HepG2 (cell line): ENCODE measurements at regions not wholly inside any gene's neighbourhood (a gene's known extent, or its start where the extent isn't known, plus 50 kb on each side); places are given as distances from the start of the nearest gene placed in this dataset.

Experiments
- ATAC-seq: fragments of 200-7000 bp; cut with Tn5 transposase; 3 replicates; pipeline ENCODE4 v1.9.1; 2020; ENCODE audit warnings: mild to moderate bottlenecking, moderate library complexity
- BruUV-seq: library from RNA; stranded (reverse); fragments of 400-500 nt; replicated peaks from 2 replicates; lab custom pipeline; 2021; lab: Mats Ljungman, UMichigan
- CTCF ChIA-PET: fragments of 300-600 bp; formaldehyde crosslinking; extraction: SDS; loops from one replicate; lab custom pipeline; 2021; ENCODE audit warnings: low total read pairs, inconsistent platforms, low intra/inter-chr PET ratio; lab: Yijun Ruan, JAX
- POLR2A ChIA-PET: fragments of 350-600 bp; sonication (Branson Sonifier 250); formaldehyde crosslinking; loops from one replicate; lab custom pipeline; 2020; ENCODE audit warnings: antibody characterized with exemption, inconsistent platforms; lab: Yijun Ruan, JAX
- DNase-seq: peaks from one replicate; pipeline ENCODE4 v3.0.0-alpha.2; 2015; ENCODE audit warnings: low spot score
- FAIRE-seq: peaks from 3 replicates; lab custom pipeline; 2011; peaks lifted over from hg19 to GRCh38; lab: Jason Lieb, UNC
- H2AFZ ChIP-seq: one replicate; pipeline ENCODE4 v1.6.1; 2011; ENCODE audit warnings: low read length, inconsistent platforms
- H3K27ac ChIP-seq: fragments of 300-600 bp; 3 replicates; pipeline ENCODE4 v1.8.0; 2011; ENCODE audit warnings: mixed run types, mild to moderate bottlenecking, mixed read lengths, low read length, inconsistent platforms; ENCODE audit not compliant: insufficient read depth; ENCODE audit errors: extremely low read length
- H3K27me3 ChIP-seq, 2 experiments: fragments of 200-600 bp in 1 of 2; 2 replicates in 1 of 2; 3 replicates in 1 of 2; pipeline versions ENCODE4 v1.6.0 to v1.8.0; 2011; ENCODE audit warnings: low read length in 2 of 2, mild to moderate bottlenecking in 2 of 2, moderate library complexity in 2 of 2, inconsistent platforms in 1 of 2; ENCODE audit not compliant: insufficient read depth in 2 of 2, control insufficient read depth in 1 of 2
- H3K36me3 ChIP-seq, 2 experiments: fragments of 200-600 bp in 1 of 2; replicated peaks in 1 of 2; 2 replicates in 1 of 2; 3 replicates in 1 of 2; pipeline versions ENCODE4 v1.5.1 to v1.8.0; 2011; ENCODE audit warnings: low read length in 2 of 2, inconsistent platforms in 1 of 2; ENCODE audit not compliant: insufficient read depth in 2 of 2, control insufficient read depth in 1 of 2
- H3K4me1 ChIP-seq: 2 replicates; pipeline ENCODE4 v1.5.1; 2012; ENCODE audit warnings: low read length, inconsistent platforms; ENCODE audit not compliant: insufficient read depth
- H3K4me2 ChIP-seq: 2 replicates; pipeline ENCODE4 v1.6.0; 2011; ENCODE audit warnings: low read depth, low read length, inconsistent platforms
- H3K4me3 ChIP-seq, 3 experiments: fragments of 200-600 bp in 1 of 3; sonication (generic), shearing (Covaris generic) in 1 of 3; replicated peaks in 1 of 3; 2 replicates each; pipeline ENCODE4 v1.5.1; 2011 to 2016; ENCODE audit warnings: low read length in 3 of 3, inconsistent platforms in 2 of 3, low read depth in 2 of 3, mild to moderate bottlenecking in 2 of 3, control low read depth in 1 of 3, mixed read lengths in 1 of 3; ENCODE audit not compliant: insufficient read depth in 1 of 3
- H3K79me2 ChIP-seq: one replicate; pipeline ENCODE4 v1.6.1; 2011; ENCODE audit warnings: low read length, inconsistent platforms; ENCODE audit not compliant: insufficient read depth
- H3K9ac ChIP-seq: 2 replicates; pipeline ENCODE4 v1.6.0; 2011; ENCODE audit warnings: mild to moderate bottlenecking, low read depth, low read length, inconsistent platforms; ENCODE audit not compliant: insufficient read depth
- H3K9me3 ChIP-seq: 2 replicates; pipeline ENCODE4 v1.5.1; 2012; ENCODE audit warnings: mild to moderate bottlenecking, low read length
- H4K20me1 ChIP-seq: 2 replicates; pipeline ENCODE4 v1.6.0; 2011; ENCODE audit warnings: inconsistent platforms, mild to moderate bottlenecking, low read length, moderate library complexity; ENCODE audit not compliant: insufficient read depth
- MTF2 ChIP-seq: sonication (generic); formaldehyde crosslinking; IDR thresholded peaks from 2 replicates; pipeline ENCODE4 v1.5.0; 2020; ENCODE audit warnings: missing genetic modification reagents, borderline replicate concordance
- NFYC ChIP-seq: IDR thresholded peaks from 2 replicates; pipeline ENCODE4 v1.6.1; 2016; ENCODE audit warnings: missing genetic modification reagents, missing compliant biosample characterization
- POLR2AphosphoS5 ChIP-seq: IDR thresholded peaks from 2 replicates; pipeline ENCODE4 v1.6.1; 2012; ENCODE audit warnings: low read depth, low read length
- RORA ChIP-seq: sonication (generic); formaldehyde crosslinking; IDR thresholded peaks from 2 replicates; pipeline ENCODE4 v1.5.0; 2020; ENCODE audit warnings: mild to moderate bottlenecking, missing genetic modification reagents, moderate library complexity
- ZNF432 ChIP-seq: sonication (generic); formaldehyde crosslinking; IDR thresholded peaks from 2 replicates; pipeline ENCODE4 v1.5.0; 2020; ENCODE audit warnings: missing genetic modification reagents, mild to moderate bottlenecking, borderline replicate concordance
- WGBS: methylation state at CpG from one replicate; pipeline ENCODE4 v1.1.6; 2017; ENCODE audit warnings: low lambda C conversion rate; 5-methylcytosine and 5-hydroxymethylcytosine counted together
- in situ Hi-C: cut with HindIII; loops from 2 replicates; pipeline ENCODE4 v1.10.0; 2017; ENCODE audit warnings: low pct_unique_long_range_greater_than_20kb; ENCODE audit not compliant: extremely low pct_ligation_motif_present
- intact Hi-C: fragments of 100-400 bp; cut with micrococcal nuclease; formaldehyde crosslinking; loops from one replicate; pipeline ENCODE4 v1.10.0; 2022; ENCODE audit not compliant: unreplicated experiment
- TF ChIP-seq, protein P1 (sequence below): sonication (generic); formaldehyde crosslinking; IDR thresholded peaks from 2 replicates; pipeline ENCODE4 v1.8.0; 2022; ENCODE audit warnings: missing genetic modification reagents, mild to moderate bottlenecking, inconsistent platforms, borderline replicate concordance
- TF ChIP-seq, protein P2 (sequence below): IDR thresholded peaks from 2 replicates; pipeline ENCODE4 v1.6.1; 2016
- TF ChIP-seq, protein P3 (sequence below): IDR thresholded peaks from 2 replicates; pipeline ENCODE4 v1.4.0; 2020; ENCODE audit warnings: mild to moderate bottlenecking, missing genetic modification reagents

DNA sequence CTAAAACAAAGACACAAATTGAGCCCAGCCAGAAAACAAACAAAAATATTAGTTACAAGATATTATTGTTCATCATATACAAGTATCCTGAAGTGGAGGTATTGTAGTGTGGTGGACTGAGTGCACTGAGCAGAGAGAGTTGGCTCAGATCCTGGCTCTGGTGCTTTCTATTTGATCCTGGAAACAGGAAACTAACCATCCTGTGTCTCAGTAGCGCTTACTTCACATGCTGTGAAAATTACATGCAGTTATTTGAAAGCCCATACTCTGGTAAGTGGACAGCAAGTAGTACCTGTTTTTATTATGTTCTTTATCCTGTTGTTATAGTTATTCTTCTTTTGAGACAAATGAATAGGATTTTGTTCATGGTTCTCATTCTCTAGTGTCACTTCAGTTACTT lies 84.3 kb upstream of the CRIM1 start:
- BruUV-seq, result no TSS peak
- 0% methylated on average over 1 of the region's 1 CpG for WGBS
- Histone ChIP-seq H3K4me3 (no peak overlapping the region), H2AFZ (no peak overlapping the region), H3K9ac (no peak overlapping the region), H4K20me1 (no peaks in the 10 kb centered on the region), H3K79me2 (no peaks in the 10 kb centered on the region), H3K27me3 (no peaks in the 10 kb centered on the region), H3K4me2 (no peak overlapping the region), H3K4me1 (no peaks in the 10 kb centered on the region), H3K27ac (no peak overlapping the region), H3K9me3 (peaks cover 7% of the 10 kb centered on the region; the same call in 1 of the 2 replicates), H3K36me3 (no peaks in the 10 kb centered on the region)
- ChIA-PET POLR2A (no interaction called here), CTCF (no interaction called here)
- in situ Hi-C loops (no loop called here), intact Hi-C loops (no loop called here)
- ATAC-seq (no peak), FAIRE-seq (peak; percentile 21), DNase-seq (no peak)
- TF ChIP-seq POLR2AphosphoS5 (no peak), NFYC (CRISPR knock-in tag) (no peak), ZNF432 (CRISPR knock-in tag) (no peak), MTF2 (CRISPR knock-in tag) (no peak), RORA (CRISPR knock-in tag) (no peak)
- TF ChIP-seq, protein P1, sequence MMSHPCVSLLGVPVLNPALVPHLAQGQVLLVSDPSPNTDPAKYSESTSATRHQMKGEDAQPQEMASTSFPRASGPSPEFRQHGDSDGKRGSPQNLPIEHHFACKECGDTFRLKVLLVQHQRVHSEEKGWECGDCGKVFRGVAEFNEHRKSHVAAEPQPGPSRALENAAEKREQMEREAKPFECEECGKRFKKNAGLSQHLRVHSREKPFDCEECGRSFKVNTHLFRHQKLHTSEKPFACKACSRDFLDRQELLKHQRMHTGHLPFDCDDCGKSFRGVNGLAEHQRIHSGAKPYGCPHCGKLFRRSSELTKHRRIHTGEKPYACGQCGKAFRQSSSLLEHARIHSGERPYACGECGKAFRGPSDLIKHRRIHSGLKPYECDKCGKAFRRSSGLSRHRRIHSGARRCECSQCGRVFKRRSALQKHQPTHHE, result no peak
- TF ChIP-seq, protein P2, sequence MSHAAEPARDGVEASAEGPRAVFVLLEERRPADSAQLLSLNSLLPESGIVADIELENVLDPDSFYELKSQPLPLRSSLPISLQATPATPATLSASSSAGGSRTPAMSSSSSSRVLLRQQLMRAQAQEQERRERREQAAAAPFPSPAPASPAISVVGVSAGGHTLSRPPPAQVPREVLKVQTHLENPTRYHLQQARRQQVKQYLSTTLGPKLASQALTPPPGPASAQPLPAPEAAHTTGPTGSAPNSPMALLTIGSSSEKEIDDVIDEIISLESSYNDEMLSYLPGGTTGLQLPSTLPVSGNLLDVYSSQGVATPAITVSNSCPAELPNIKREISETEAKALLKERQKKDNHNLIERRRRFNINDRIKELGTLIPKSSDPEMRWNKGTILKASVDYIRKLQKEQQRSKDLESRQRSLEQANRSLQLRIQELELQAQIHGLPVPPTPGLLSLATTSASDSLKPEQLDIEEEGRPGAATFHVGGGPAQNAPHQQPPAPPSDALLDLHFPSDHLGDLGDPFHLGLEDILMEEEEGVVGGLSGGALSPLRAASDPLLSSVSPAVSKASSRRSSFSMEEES (CRISPR knock-in tag), result no peak
- TF ChIP-seq, protein P3, sequence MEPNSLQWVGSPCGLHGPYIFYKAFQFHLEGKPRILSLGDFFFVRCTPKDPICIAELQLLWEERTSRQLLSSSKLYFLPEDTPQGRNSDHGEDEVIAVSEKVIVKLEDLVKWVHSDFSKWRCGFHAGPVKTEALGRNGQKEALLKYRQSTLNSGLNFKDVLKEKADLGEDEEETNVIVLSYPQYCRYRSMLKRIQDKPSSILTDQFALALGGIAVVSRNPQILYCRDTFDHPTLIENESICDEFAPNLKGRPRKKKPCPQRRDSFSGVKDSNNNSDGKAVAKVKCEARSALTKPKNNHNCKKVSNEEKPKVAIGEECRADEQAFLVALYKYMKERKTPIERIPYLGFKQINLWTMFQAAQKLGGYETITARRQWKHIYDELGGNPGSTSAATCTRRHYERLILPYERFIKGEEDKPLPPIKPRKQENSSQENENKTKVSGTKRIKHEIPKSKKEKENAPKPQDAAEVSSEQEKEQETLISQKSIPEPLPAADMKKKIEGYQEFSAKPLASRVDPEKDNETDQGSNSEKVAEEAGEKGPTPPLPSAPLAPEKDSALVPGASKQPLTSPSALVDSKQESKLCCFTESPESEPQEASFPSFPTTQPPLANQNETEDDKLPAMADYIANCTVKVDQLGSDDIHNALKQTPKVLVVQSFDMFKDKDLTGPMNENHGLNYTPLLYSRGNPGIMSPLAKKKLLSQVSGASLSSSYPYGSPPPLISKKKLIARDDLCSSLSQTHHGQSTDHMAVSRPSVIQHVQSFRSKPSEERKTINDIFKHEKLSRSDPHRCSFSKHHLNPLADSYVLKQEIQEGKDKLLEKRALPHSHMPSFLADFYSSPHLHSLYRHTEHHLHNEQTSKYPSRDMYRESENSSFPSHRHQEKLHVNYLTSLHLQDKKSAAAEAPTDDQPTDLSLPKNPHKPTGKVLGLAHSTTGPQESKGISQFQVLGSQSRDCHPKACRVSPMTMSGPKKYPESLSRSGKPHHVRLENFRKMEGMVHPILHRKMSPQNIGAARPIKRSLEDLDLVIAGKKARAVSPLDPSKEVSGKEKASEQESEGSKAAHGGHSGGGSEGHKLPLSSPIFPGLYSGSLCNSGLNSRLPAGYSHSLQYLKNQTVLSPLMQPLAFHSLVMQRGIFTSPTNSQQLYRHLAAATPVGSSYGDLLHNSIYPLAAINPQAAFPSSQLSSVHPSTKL (CRISPR knock-in tag), result no peak
